H1 (cell line): ENCODE measurements at regions not wholly inside any gene's neighbourhood (a gene's known extent, or its start where the extent isn't known, plus 50 kb on each side); places are given as distances from the start of the nearest gene placed in this dataset.

Experiments used
- CTCF ChIA-PET: fragments of 300-600 bp; sonication (Branson Sonifier 250); formaldehyde crosslinking; loops from one replicate; lab custom pipeline; 2021; ENCODE audit not compliant: partially characterized antibody; lab: Charles Lee
- POLR2A ChIA-PET: fragments of 300-600 bp; sonication (Branson Sonifier 250); formaldehyde crosslinking; loops from one replicate; lab custom pipeline; 2021; ENCODE audit warnings: inconsistent platforms; ENCODE audit not compliant: partially characterized antibody; lab: Charles Lee
- DNase-seq, 2 experiments: peaks; one replicate each; pipeline versions ENCODE4 v3.0.0 to v3.0.0-alpha.2; 2010 to 2022; ENCODE audit warnings: low spot score in 2 of 2, low read depth in 1 of 2, mixed read lengths in 1 of 2
- FAIRE-seq: peaks from 2 replicates; lab custom pipeline; 2011; peaks lifted over from hg19 to GRCh38; lab: Jason Lieb, UNC
- H2AFZ ChIP-seq: 2 replicates; pipeline ENCODE4 v1.8.1; 2012; ENCODE audit warnings: low read length, inconsistent platforms
- H2AK5ac ChIP-seq: 2 replicates; pipeline ENCODE4 v1.6.1; 2013; ENCODE audit warnings: low read depth, low read length
- H2BK120ac ChIP-seq: replicated peaks from 2 replicates; pipeline ENCODE3; 2013; ENCODE audit warnings: low read depth, low read length, inconsistent platforms
- H2BK12ac ChIP-seq: 2 replicates; pipeline ENCODE4 v1.6.1; 2013; ENCODE audit warnings: low read depth, low read length
- H2BK15ac ChIP-seq: 2 replicates; pipeline ENCODE4 v1.6.1; 2013; ENCODE audit warnings: low read length
- H2BK20ac ChIP-seq: 2 replicates; pipeline ENCODE4 v1.6.1; 2013; ENCODE audit warnings: low read length
- H2BK5ac ChIP-seq: 2 replicates; pipeline ENCODE4 v1.6.1; 2013; ENCODE audit warnings: low read depth, low read length
- H3K14ac ChIP-seq: 2 replicates; pipeline ENCODE4 v1.6.1; 2013; ENCODE audit warnings: inconsistent platforms; ENCODE audit not compliant: insufficient read length
- H3K18ac ChIP-seq: 2 replicates; pipeline ENCODE4 v1.6.1; 2013; ENCODE audit warnings: low read length; ENCODE audit errors: extremely low read depth
- H3K23ac ChIP-seq: 2 replicates; pipeline ENCODE4 v1.6.1; 2013; ENCODE audit warnings: inconsistent platforms; ENCODE audit not compliant: insufficient read length
- H3K23me2 ChIP-seq: 2 replicates; pipeline ENCODE4 v1.6.1; 2013; ENCODE audit warnings: low read depth, low read length
- H3K27ac ChIP-seq: 2 replicates; pipeline ENCODE4 v1.6.1; 2011; ENCODE audit warnings: low read depth, low read length, inconsistent platforms
- H3K27me3 ChIP-seq, 4 experiments: replicated peaks in 1 of 4; 1 replicate in 1 of 4; 2 replicates in 3 of 4; pipeline versions ENCODE4 v1.6.1 to v1.8.1; 2011 to 2013; ENCODE audit warnings: low read length in 3 of 4, mild to moderate bottlenecking in 3 of 4, inconsistent platforms in 2 of 4, mixed read lengths in 2 of 4, moderate library complexity in 1 of 4; ENCODE audit not compliant: control insufficient read depth in 3 of 4, insufficient read depth in 3 of 4; ENCODE audit errors: extremely low read depth in 1 of 4
- H3K36me3 ChIP-seq, 4 experiments: 2 replicates each; pipeline versions ENCODE4 v1.6.1 to v1.8.1; 2011 to 2013; ENCODE audit warnings: mild to moderate bottlenecking in 4 of 4, low read length in 3 of 4, moderate library complexity in 2 of 4, control low read depth in 1 of 4, inconsistent platforms in 1 of 4; ENCODE audit not compliant: insufficient read depth in 4 of 4, control insufficient read depth in 2 of 4
- H3K4ac ChIP-seq: replicated peaks from 2 replicates; pipeline ENCODE3; 2013; ENCODE audit warnings: low read length, low read depth, mixed read lengths, inconsistent platforms; ENCODE audit not compliant: insufficient read length
- H3K4me1 ChIP-seq, 4 experiments: replicated peaks in 1 of 4; 1 replicate in 1 of 4; 2 replicates in 3 of 4; pipeline versions ENCODE4 v1.6.1 to v1.8.1; 2011 to 2013; ENCODE audit warnings: low read length in 3 of 4, inconsistent platforms in 2 of 4, mixed read lengths in 1 of 4; ENCODE audit not compliant: insufficient read depth in 4 of 4, control insufficient read depth in 3 of 4
- H3K4me2 ChIP-seq, 2 experiments: 2 replicates each; pipeline versions ENCODE4 v1.6.1 to v1.8.1; 2011 to 2013; ENCODE audit warnings: low read depth in 2 of 2, low read length in 2 of 2, control low read depth in 1 of 2, inconsistent platforms in 1 of 2, mild to moderate bottlenecking in 1 of 2; ENCODE audit not compliant: insufficient read depth in 1 of 2
- H3K4me3 ChIP-seq, 4 experiments: fragments of 200-600, 300-600 bp in 1 of 4; sonication (generic), shearing (Covaris generic), sonication (Bioruptor Twin) in 1 of 4; 2 replicates each; pipeline versions ENCODE4 v1.5.1 to v1.8.1; 2011 to 2016; ENCODE audit warnings: low read length in 4 of 4, low read depth in 3 of 4, control low read depth in 2 of 4, inconsistent platforms in 2 of 4, mild to moderate bottlenecking in 2 of 4, mixed read lengths in 1 of 4, moderate library complexity in 1 of 4; ENCODE audit not compliant: insufficient read depth in 2 of 4; ENCODE audit errors: extremely low read depth in 1 of 4
- H3K56ac ChIP-seq: replicated peaks from 2 replicates; pipeline ENCODE3; 2013; ENCODE audit warnings: low read depth, mild to moderate bottlenecking, mixed read lengths, low read length, inconsistent platforms; ENCODE audit not compliant: insufficient read length
- H3K79me1 ChIP-seq: 2 replicates; pipeline ENCODE4 v1.6.1; 2013; ENCODE audit warnings: low read depth, low read length, control low read depth
- H3K79me2 ChIP-seq, 2 experiments: 2 replicates each; pipeline versions ENCODE4 v1.6.1 to v1.8.1; 2012 to 2013; ENCODE audit warnings: low read length in 2 of 2, mild to moderate bottlenecking in 2 of 2, inconsistent platforms in 1 of 2; ENCODE audit not compliant: insufficient read depth in 2 of 2, control insufficient read depth in 1 of 2
- H3K9ac ChIP-seq, 4 experiments: replicated peaks in 1 of 4; 1 replicate in 1 of 4; 2 replicates in 3 of 4; pipeline versions ENCODE4 v1.6.1 to v1.8.1; 2011 to 2013; ENCODE audit warnings: low read depth in 3 of 4, low read length in 3 of 4, control low read depth in 2 of 4, mild to moderate bottlenecking in 2 of 4, moderate library complexity in 2 of 4, inconsistent platforms in 1 of 4; ENCODE audit errors: extremely low read depth in 1 of 4
- H3K9me3 ChIP-seq, 2 experiments: 2 replicates each; pipeline versions ENCODE4 v1.6.1 to v1.8.1; 2012 to 2013; ENCODE audit warnings: mild to moderate bottlenecking in 2 of 2, moderate library complexity in 2 of 2, control low read depth in 1 of 2, inconsistent platforms in 1 of 2, low read depth in 1 of 2, low read length in 1 of 2, mixed read lengths in 1 of 2; ENCODE audit not compliant: insufficient read depth in 2 of 2
- H4K20me1 ChIP-seq, 2 experiments: replicated peaks in 1 of 2; 2 replicates each; pipeline versions ENCODE3 to v1.8.1; 2011 to 2013; ENCODE audit warnings: inconsistent platforms in 2 of 2, low read length in 2 of 2, mild to moderate bottlenecking in 1 of 2; ENCODE audit not compliant: insufficient read depth in 2 of 2, control insufficient read depth in 1 of 2
- H4K5ac ChIP-seq: 2 replicates; pipeline ENCODE4 v1.6.1; 2013; ENCODE audit warnings: low read length, low read depth, mixed read lengths, inconsistent platforms; ENCODE audit not compliant: insufficient read length
- H4K8ac ChIP-seq: 2 replicates; pipeline ENCODE4 v1.8.0; 2013; ENCODE audit warnings: mild to moderate bottlenecking, moderate library complexity, low read length, inconsistent platforms; ENCODE audit not compliant: insufficient read depth; ENCODE audit errors: extremely low read depth
- H4K91ac ChIP-seq: replicated peaks from 2 replicates; pipeline ENCODE3; 2013; ENCODE audit warnings: low read length, mixed read lengths, inconsistent platforms; ENCODE audit not compliant: insufficient read length
- BCL11A ChIP-seq, 2 experiments: IDR thresholded peaks; one replicate each; pipeline ENCODE4 v1.6.1; 2011; ENCODE audit warnings: low read depth in 2 of 2, low read length in 2 of 2, mild to moderate bottlenecking in 2 of 2
- CBX5 ChIP-seq: fragments of 300-800, 300-1000 bp; sonication (generic); IDR thresholded peaks from 2 replicates; pipeline ENCODE4 v1.7.1; 2016; ENCODE audit warnings: antibody characterized with exemption, low read length, low read depth
- CHD2 ChIP-seq: IDR thresholded peaks from 2 replicates; pipeline ENCODE4 v1.6.1; 2012; ENCODE audit warnings: low read length, improper control_type of control experiment
- GTF2F1 ChIP-seq: IDR thresholded peaks from 2 replicates; pipeline ENCODE4 v1.6.1; 2012; ENCODE audit warnings: low read depth, low read length, improper control_type of control experiment, borderline replicate concordance
- KDM4A ChIP-seq: IDR thresholded peaks from one replicate; pipeline ENCODE4 v1.7.1; 2012; ENCODE audit warnings: low read depth, mild to moderate bottlenecking, moderate library complexity, low read length, inconsistent platforms; ENCODE audit not compliant: severe bottlenecking
- KDM5A ChIP-seq: fragments of 200-600 bp; IDR thresholded peaks from 2 replicates; pipeline ENCODE4 v1.7.1; 2012; ENCODE audit warnings: mild to moderate bottlenecking, low read length, inconsistent platforms, mixed read lengths
- NRF1 ChIP-seq: IDR thresholded peaks from 2 replicates; pipeline ENCODE4 v1.6.1; 2011; ENCODE audit warnings: mild to moderate bottlenecking, low read depth, low read length, improper control_type of control experiment
- POLR2A ChIP-seq, 2 experiments: IDR thresholded peaks; 1 replicate in 1 of 2; 2 replicates in 1 of 2; pipeline ENCODE4 v1.6.1; 2011; ENCODE audit warnings: low read depth in 2 of 2, low read length in 2 of 2, mild to moderate bottlenecking in 2 of 2; ENCODE audit errors: control extremely low read depth in 1 of 2
- RAD21 ChIP-seq, 2 experiments: IDR thresholded peaks in 1 of 2; conservative IDR thresholded peaks in 1 of 2; 2 replicates each; pipeline ENCODE4 v1.6.1; 2011; ENCODE audit warnings: low read depth in 2 of 2, low read length in 2 of 2, improper control_type of control experiment in 1 of 2, inconsistent platforms in 1 of 2, mild to moderate bottlenecking in 1 of 2, moderate library complexity in 1 of 2
- SAP30 ChIP-seq: fragments of 300-600 bp; sonication (generic); IDR thresholded peaks from 2 replicates; pipeline ENCODE4 v1.7.1; 2012; ENCODE audit warnings: low read length, moderate library complexity, mild to moderate bottlenecking, inconsistent platforms; ENCODE audit not compliant: insufficient read depth, insufficient replicate concordance
- SIRT6 ChIP-seq: IDR thresholded peaks from one replicate; pipeline ENCODE4 v1.7.1; 2012; ENCODE audit warnings: low read length, inconsistent platforms
- SUZ12 ChIP-seq: fragments of 200-600 bp; sonication (generic); IDR thresholded peaks from 2 replicates; pipeline ENCODE4 v1.6.1; 2012; ENCODE audit warnings: mild to moderate bottlenecking, inconsistent platforms, low read length, moderate library complexity, mixed read lengths
- ZNF274 ChIP-seq: IDR thresholded peaks from 2 replicates; pipeline ENCODE4 v1.7.0; 2012; ENCODE audit warnings: low read length, borderline replicate concordance; ENCODE audit errors: extremely low read depth
- WGBS, 2 experiments: shearing (Covaris generic) in 1 of 2; methylation state at CpG; one replicate each; pipeline versions ENCODE4 v1.1.6 to v1.1.7; 2013 to 2015; ENCODE audit warnings: low lambda C conversion rate in 2 of 2, mixed read lengths in 2 of 2, inconsistent platforms in 1 of 2, low coverage in 1 of 2, missing lambda C conversion rate in 1 of 2; ENCODE audit not compliant: insufficient replicate concordance in 2 of 2, insufficient coverage in 1 of 2, insufficient read length in 1 of 2; ENCODE audit errors: extremely low coverage in 1 of 2, missing lambda C conversion rate in 1 of 2; 5-methylcytosine and 5-hydroxymethylcytosine counted together

DNA sequence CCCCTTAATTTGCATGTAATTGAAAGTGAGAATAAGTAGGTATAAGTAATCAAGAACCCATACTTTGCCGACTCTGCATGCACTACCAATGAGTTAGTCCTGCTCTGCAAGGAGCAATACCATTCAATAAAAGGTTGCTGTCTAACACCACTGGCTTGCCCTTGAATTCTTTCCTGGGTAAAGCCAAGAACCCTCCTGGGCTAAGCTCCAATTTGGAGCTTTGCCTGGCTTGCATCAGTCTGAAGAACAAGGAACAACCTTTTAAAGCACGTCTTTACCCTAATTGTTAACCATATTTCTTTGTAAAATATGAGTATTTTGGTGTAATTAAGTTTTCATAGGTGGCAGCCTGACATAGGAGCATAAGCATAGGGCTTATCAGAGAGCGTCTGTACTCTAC, 367.7 kb downstream of the MEI4 start:
- Histone ChIP-seq H2BK5ac (no peak overlapping the region), H3K9ac (no peak overlapping the region), H4K8ac (no peak overlapping the region), H2AFZ (no peak overlapping the region), H3K56ac (no peak overlapping the region), H2BK20ac (no peak overlapping the region), H3K23me2 (no peaks in the 10 kb centered on the region), H3K9me3 (no peaks in the 10 kb centered on the region), H3K36me3 (no peaks in the 10 kb centered on the region), H2BK120ac (no peak overlapping the region), H3K79me1 (no peaks in the 10 kb centered on the region), H3K27me3 (no peaks in the 10 kb centered on the region), H3K4ac (no peak overlapping the region), H4K20me1 (no peaks in the 10 kb centered on the region), H2BK12ac (no peak overlapping the region), H4K5ac (no peak overlapping the region), H3K18ac (no peak overlapping the region), H3K23ac (no peak overlapping the region), H2AK5ac (no peak overlapping the region), H3K14ac (no peak overlapping the region), H4K91ac (no peak overlapping the region), H2BK15ac (no peak overlapping the region), H3K79me2 (no peaks in the 10 kb centered on the region), H3K4me2 (no peak overlapping the region), H3K27ac (no peak overlapping the region), H3K4me3 (no peak overlapping the region), H3K4me1 (no peaks in the 10 kb centered on the region)
- FAIRE-seq (no peak), DNase-seq (no peak)
- ChIA-PET POLR2A (no interaction called here), CTCF (no interaction called here)
- 92% methylated on average over 3 of the region's 3 CpGs; no CpG with 5 or more reads in 1 of the 2 experiments for WGBS, 2 experiments
- TF ChIP-seq GTF2F1 (no peak), KDM4A (no peak), NRF1 (no peak), POLR2A (IDR thresholded peaks at IDR 0.05; ENCODE audit: control extremely low read depth in 1 of 2, low read depth in 2 of 2, low read length in 2 of 2) (no peak), SUZ12 (no peak), KDM5A (no peak), SIRT6 (no peak), RAD21 (IDR thresholded peaks at IDR 0.05 in 1 of 2, conservative IDR thresholded peaks at IDR 0.05 in 1 of 2; ENCODE audit: low read depth in 2 of 2, low read length in 2 of 2) (no peak), BCL11A (IDR thresholded peaks at IDR 0.05; ENCODE audit: low read depth in 2 of 2, low read length in 2 of 2) (no peak), ZNF274 (no peak), CBX5 (no peak), CHD2 (no peak), SAP30 (no peak)
